ENCODE measurements at regions not wholly inside any gene's neighbourhood (a gene's known extent, or its start where the extent isn't known, plus 50 kb on each side); places are given as distances from the start of the nearest gene placed in this dataset.

DNA sequence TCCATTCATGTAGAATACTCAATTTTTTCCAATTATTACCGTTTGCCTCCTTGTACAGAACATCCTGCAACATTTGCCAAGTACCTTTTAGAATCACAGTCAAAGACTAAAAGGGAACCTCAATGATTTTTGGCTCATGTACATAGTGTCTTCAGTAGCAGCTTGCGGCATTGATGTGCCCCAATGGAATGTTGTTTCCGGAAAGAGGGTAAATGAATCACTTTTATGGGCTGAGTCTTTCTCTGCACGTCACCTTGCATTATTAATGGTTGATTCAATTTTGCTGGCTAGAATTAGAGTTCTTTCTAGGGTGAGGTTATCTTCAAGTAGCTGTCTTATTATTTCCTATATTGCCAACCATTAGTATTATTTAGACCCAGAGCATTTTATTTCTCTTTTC, 116.9 kb upstream of the GABRA2 start:
- Mint-ChIP-seq H3K9me3 (no peaks in the 10 kb centered on the region), H3K4me1 (peaks cover 2% of the 10 kb centered on the region; the same call in 1 of the 2 replicates), H3K27me3 (ENCODE audit: low read depth) (no peaks in the 10 kb centered on the region), H3K36me3 (no peaks in the 10 kb centered on the region), H3K4me3 (no peak overlapping the region), H3K27ac (no peak overlapping the region)
- TF ChIP-seq, protein P1, sequence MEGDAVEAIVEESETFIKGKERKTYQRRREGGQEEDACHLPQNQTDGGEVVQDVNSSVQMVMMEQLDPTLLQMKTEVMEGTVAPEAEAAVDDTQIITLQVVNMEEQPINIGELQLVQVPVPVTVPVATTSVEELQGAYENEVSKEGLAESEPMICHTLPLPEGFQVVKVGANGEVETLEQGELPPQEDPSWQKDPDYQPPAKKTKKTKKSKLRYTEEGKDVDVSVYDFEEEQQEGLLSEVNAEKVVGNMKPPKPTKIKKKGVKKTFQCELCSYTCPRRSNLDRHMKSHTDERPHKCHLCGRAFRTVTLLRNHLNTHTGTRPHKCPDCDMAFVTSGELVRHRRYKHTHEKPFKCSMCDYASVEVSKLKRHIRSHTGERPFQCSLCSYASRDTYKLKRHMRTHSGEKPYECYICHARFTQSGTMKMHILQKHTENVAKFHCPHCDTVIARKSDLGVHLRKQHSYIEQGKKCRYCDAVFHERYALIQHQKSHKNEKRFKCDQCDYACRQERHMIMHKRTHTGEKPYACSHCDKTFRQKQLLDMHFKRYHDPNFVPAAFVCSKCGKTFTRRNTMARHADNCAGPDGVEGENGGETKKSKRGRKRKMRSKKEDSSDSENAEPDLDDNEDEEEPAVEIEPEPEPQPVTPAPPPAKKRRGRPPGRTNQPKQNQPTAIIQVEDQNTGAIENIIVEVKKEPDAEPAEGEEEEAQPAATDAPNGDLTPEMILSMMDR (IDR thresholded peaks at IDR 0.05) = no peak
- TF ChIP-seq PRRX2 (CRISPR knock-in tag; IDR thresholded peaks at IDR 0.05) (no peak), GTF2I (CRISPR knock-in tag; conservative IDR thresholded peaks at IDR 0.05) (no peak), NR1H2 (CRISPR knock-in tag; IDR thresholded peaks at IDR 0.05) (no peak), SOX15 (CRISPR knock-in tag; IDR thresholded peaks at IDR 0.05) (no peak), MYBL2 (CRISPR knock-in tag; IDR thresholded peaks at IDR 0.05) (no peak), ELF4 (CRISPR knock-in tag; IDR thresholded peaks at IDR 0.05; ENCODE audit: low read depth) (no peak), ESRRA (CRISPR knock-in tag; IDR thresholded peaks at IDR 0.05; ENCODE audit: borderline replicate concordance) (no peak), ZNF532 (CRISPR knock-in tag; IDR thresholded peaks at IDR 0.05; ENCODE audit: borderline replicate concordance) (no peak), ZNF671 (CRISPR knock-in tag; IDR thresholded peaks at IDR 0.05) (no peak), ZNF423 (CRISPR knock-in tag; IDR thresholded peaks at IDR 0.05) (no peak), MLX (CRISPR knock-in tag; IDR thresholded peaks at IDR 0.05) (no peak), GRHL2 (CRISPR knock-in tag; IDR thresholded peaks at IDR 0.05; ENCODE audit: insufficient replicate concordance, severe bottlenecking) (no peak), FOXK1 (CRISPR knock-in tag; IDR thresholded peaks at IDR 0.05) (no peak), ZNF425 (CRISPR knock-in tag; conservative IDR thresholded peaks at IDR 0.05) (no peak), SMAD4 (CRISPR knock-in tag; IDR thresholded peaks at IDR 0.05) (no peak)
- TF ChIP-seq, protein P2, sequence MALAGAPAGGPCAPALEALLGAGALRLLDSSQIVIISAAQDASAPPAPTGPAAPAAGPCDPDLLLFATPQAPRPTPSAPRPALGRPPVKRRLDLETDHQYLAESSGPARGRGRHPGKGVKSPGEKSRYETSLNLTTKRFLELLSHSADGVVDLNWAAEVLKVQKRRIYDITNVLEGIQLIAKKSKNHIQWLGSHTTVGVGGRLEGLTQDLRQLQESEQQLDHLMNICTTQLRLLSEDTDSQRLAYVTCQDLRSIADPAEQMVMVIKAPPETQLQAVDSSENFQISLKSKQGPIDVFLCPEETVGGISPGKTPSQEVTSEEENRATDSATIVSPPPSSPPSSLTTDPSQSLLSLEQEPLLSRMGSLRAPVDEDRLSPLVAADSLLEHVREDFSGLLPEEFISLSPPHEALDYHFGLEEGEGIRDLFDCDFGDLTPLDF (CRISPR knock-in tag; IDR thresholded peaks at IDR 0.05) = no peak
- TF ChIP-seq, protein P3, sequence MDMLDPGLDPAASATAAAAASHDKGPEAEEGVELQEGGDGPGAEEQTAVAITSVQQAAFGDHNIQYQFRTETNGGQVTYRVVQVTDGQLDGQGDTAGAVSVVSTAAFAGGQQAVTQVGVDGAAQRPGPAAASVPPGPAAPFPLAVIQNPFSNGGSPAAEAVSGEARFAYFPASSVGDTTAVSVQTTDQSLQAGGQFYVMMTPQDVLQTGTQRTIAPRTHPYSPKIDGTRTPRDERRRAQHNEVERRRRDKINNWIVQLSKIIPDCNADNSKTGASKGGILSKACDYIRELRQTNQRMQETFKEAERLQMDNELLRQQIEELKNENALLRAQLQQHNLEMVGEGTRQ (CRISPR knock-in tag; IDR thresholded peaks at IDR 0.05) = no peak
- TF ChIP-seq, protein P4, sequence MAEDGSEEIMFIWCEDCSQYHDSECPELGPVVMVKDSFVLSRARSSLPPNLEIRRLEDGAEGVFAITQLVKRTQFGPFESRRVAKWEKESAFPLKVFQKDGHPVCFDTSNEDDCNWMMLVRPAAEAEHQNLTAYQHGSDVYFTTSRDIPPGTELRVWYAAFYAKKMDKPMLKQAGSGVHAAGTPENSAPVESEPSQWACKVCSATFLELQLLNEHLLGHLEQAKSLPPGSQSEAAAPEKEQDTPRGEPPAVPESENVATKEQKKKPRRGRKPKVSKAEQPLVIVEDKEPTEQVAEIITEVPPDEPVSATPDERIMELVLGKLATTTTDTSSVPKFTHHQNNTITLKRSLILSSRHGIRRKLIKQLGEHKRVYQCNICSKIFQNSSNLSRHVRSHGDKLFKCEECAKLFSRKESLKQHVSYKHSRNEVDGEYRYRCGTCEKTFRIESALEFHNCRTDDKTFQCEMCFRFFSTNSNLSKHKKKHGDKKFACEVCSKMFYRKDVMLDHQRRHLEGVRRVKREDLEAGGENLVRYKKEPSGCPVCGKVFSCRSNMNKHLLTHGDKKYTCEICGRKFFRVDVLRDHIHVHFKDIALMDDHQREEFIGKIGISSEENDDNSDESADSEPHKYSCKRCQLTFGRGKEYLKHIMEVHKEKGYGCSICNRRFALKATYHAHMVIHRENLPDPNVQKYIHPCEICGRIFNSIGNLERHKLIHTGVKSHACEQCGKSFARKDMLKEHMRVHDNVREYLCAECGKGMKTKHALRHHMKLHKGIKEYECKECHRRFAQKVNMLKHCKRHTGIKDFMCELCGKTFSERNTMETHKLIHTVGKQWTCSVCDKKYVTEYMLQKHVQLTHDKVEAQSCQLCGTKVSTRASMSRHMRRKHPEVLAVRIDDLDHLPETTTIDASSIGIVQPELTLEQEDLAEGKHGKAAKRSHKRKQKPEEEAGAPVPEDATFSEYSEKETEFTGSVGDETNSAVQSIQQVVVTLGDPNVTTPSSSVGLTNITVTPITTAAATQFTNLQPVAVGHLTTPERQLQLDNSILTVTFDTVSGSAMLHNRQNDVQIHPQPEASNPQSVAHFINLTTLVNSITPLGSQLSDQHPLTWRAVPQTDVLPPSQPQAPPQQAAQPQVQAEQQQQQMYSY (CRISPR knock-in tag; IDR thresholded peaks at IDR 0.05) = no peak
- TF ChIP-seq, protein P5, sequence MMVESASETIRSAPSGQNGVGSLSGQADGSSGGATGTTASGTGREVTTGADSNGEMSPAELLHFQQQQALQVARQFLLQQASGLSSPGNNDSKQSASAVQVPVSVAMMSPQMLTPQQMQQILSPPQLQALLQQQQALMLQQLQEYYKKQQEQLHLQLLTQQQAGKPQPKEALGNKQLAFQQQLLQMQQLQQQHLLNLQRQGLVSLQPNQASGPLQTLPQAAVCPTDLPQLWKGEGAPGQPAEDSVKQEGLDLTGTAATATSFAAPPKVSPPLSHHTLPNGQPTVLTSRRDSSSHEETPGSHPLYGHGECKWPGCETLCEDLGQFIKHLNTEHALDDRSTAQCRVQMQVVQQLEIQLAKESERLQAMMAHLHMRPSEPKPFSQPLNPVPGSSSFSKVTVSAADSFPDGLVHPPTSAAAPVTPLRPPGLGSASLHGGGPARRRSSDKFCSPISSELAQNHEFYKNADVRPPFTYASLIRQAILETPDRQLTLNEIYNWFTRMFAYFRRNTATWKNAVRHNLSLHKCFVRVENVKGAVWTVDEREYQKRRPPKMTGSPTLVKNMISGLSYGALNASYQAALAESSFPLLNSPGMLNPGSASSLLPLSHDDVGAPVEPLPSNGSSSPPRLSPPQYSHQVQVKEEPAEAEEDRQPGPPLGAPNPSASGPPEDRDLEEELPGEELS (CRISPR knock-in tag; IDR thresholded peaks at IDR 0.05) = no peak
- CTCF ChIA-PET = no interaction called here
- no peak for ATAC-seq
- DNase-seq (ENCODE audit: low spot score) = no peak
- POLR2A ChIA-PET = no interaction called here

Data from WTC11 (cell line).